ENCODE measurements at regions not wholly inside any gene's neighbourhood (a gene's known extent, or its start where the extent isn't known, plus 50 kb on each side); places are given as distances from the start of the nearest gene placed in this dataset.
A peak's percentile ranks its signal among the peaks of the same experiment; 100 is the strongest.

GRCh38 chr4:138875891-138876608 lies 139.5 kb upstream of the NOCT start:
- no peak overlapping the region for H3K4me3 Mint-ChIP-seq

DNA sequence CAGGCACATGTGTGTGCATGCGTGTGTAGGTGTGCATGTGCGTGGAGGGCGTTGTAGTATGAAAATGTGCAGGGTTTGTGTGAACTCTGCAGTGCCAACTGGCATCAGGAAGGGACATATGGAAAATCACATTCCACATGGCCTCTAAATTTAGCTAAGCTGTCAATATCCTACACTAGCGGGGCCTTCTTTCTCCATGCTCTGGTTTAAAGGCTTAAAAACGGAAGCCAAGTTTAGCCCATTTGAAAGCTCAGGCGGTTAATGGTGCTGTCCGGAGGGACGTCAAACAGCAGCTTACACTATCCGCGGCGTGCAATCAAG lies 144.1 kb upstream of the NOCT start:
- no peaks in the 10 kb centered on the region for H3K4me1 Mint-ChIP-seq
- no peak overlapping the region for H3K27ac Mint-ChIP-seq (ENCODE audit: low read depth)
- no peak overlapping the region for H3K4me3 Mint-ChIP-seq
- ATAC-seq (replicated peaks; ENCODE audit: extremely low read depth, poor library complexity, severe bottlenecking) (no peak), DNase-seq (ENCODE audit: low spot score in 2 of 2) (no peak)
- H3K9me3 Mint-ChIP-seq = no peaks in the 10 kb centered on the region
- peaks cover 2% of the 10 kb centered on the region for H3K36me3 Mint-ChIP-seq (ENCODE audit: insufficient read depth)
- peaks cover 41% of the 10 kb centered on the region for H3K27me3 Mint-ChIP-seq

More at GRCh38 chr4:138875891-138876608, 139.5 kb upstream of the NOCT start:
- H3K27ac Mint-ChIP-seq (ENCODE audit: low read depth) = no peak overlapping the region
- H3K27me3 Mint-ChIP-seq = peaks cover 45% of the 10 kb centered on the region
- DNase-seq (ENCODE audit: low spot score in 2 of 2) (no peak), ATAC-seq (replicated peaks; ENCODE audit: extremely low read depth, poor library complexity, severe bottlenecking) (no peak)
- H3K9me3 Mint-ChIP-seq = peaks cover 6% of the 10 kb centered on the region
- H3K4me1 Mint-ChIP-seq = no peaks in the 10 kb centered on the region
- H3K36me3 Mint-ChIP-seq (ENCODE audit: insufficient read depth) = no peaks in the 10 kb centered on the region

DNA sequence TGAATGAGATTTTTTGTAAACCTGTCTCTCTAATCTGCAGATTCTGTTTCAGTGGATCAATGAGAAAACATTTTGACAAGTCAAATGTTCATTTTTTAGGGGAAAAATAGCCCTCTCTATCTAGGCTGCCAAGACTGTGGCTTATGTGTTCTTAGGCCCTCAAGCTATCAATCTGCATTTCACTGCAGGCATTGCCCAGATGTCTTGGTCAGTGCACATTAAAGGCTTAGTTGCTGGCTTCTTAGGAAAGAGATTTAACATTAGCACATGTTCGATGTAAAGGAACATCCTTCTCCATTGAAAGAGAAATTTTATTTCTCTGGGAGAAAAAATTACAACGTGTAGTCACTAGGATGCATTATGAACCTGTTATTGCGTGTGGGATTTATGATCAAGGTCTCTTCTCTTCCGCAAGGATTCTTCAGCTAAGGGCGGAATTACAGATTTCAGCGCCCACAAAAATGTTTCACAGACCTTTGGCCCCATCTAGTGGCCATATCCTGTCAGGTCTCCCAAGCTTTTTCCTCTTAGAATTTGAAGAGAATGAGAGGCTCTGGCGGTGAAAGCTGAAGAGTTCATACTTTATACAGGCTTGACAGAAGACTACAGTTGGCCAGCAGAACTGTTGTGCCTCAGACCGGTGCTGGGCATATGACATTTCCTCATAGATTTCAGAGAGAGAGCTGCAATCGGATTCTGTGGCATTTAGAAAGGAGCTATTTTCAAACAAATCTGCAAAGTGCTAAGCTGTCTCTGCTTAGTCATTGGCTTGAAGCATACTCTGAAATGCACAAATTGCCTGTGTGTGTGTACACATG lies 144.6 kb upstream of the NOCT start:
- H3K4me3 Mint-ChIP-seq = no peak overlapping the region

DNA sequence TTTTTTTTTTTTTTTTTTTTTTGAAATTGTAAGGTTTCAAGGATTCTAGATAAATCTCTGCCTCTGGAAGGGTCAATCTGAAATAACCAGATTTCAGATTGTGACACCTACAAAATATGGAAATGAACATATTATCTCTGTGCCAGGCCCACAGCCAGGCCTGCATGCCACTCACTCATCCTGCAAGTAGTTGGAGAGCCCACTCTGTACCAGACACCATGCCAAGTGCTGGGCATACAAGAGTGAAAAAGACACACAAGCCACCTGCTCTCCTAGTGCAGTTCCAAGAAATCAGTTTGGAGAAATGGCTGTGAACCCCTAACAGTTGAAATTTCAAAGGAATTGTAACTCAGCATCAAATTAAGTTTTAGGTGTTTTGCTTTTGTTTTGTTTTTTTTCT lies 145.9 kb upstream of the NOCT start:
- Mint-ChIP-seq H3K4me3 (no peak overlapping the region), H3K27me3 (peaks cover 22% of the 10 kb centered on the region), H3K9me3 (no peaks in the 10 kb centered on the region), H3K4me1 (no peaks in the 10 kb centered on the region), H3K36me3 (ENCODE audit: insufficient read depth) (peaks cover 2% of the 10 kb centered on the region), H3K27ac (ENCODE audit: low read depth) (no peak overlapping the region)
- ATAC-seq (replicated peaks; ENCODE audit: extremely low read depth, poor library complexity, severe bottlenecking) = no peak
- no peak for DNase-seq (ENCODE audit: low spot score in 2 of 2)

More for the DNA sequence above, 144.6 kb upstream of the NOCT start:
- ATAC-seq (replicated peaks; ENCODE audit: extremely low read depth, poor library complexity, severe bottlenecking) (no peak), DNase-seq (ENCODE audit: low spot score in 2 of 2) (peak in 1 of 2 donors; percentile 13)
- Mint-ChIP-seq H3K27me3 (peaks cover 35% of the 10 kb centered on the region), H3K27ac (ENCODE audit: low read depth) (no peak overlapping the region), H3K36me3 (ENCODE audit: insufficient read depth) (peaks cover 2% of the 10 kb centered on the region), H3K9me3 (no peaks in the 10 kb centered on the region), H3K4me1 (no peaks in the 10 kb centered on the region)

GRCh38 chr4:138869165-138869564 lies 146.4 kb upstream of the NOCT start:
- Mint-ChIP-seq H3K27ac (ENCODE audit: low read depth) (no peak overlapping the region), H3K9me3 (no peaks in the 10 kb centered on the region), H3K27me3 (peaks cover 17% of the 10 kb centered on the region), H3K36me3 (ENCODE audit: insufficient read depth) (peaks cover 2% of the 10 kb centered on the region), H3K4me1 (no peaks in the 10 kb centered on the region), H3K4me3 (no peak overlapping the region)
- DNase-seq (ENCODE audit: low spot score in 2 of 2) (no peak), ATAC-seq (replicated peaks; ENCODE audit: extremely low read depth, poor library complexity, severe bottlenecking) (no peak)

DNA sequence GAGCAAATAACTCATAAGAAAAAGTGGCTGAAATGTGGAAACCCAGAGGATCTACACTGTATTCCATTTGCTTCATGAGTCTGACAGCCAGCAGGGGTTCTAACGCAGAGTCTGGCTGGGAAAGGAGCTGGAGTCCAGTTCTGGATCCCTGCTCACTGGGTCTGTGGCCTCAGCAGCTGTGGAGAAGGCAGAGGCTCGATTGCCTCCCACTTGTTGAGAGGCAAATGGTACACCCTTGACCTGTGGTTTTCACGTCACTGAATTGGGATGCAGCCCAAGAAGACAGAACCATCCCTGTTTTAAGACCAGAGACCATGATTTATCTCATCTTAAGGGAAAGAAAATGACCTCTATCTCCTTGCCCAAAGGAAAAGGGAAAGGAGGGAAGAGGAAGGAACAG lies 147.0 kb upstream of the NOCT start:
- H3K27me3 Mint-ChIP-seq = peaks cover 11% of the 10 kb centered on the region
- peaks cover 2% of the 10 kb centered on the region for H3K36me3 Mint-ChIP-seq (ENCODE audit: insufficient read depth)
- H3K4me1 Mint-ChIP-seq = no peaks in the 10 kb centered on the region
- no peak overlapping the region for H3K4me3 Mint-ChIP-seq
- ATAC-seq (replicated peaks; ENCODE audit: extremely low read depth, poor library complexity, severe bottlenecking) = no peak
- DNase-seq (ENCODE audit: low spot score in 2 of 2) = no peak
- no peak overlapping the region for H3K27ac Mint-ChIP-seq (ENCODE audit: low read depth)
- no peaks in the 10 kb centered on the region for H3K9me3 Mint-ChIP-seq

DNA sequence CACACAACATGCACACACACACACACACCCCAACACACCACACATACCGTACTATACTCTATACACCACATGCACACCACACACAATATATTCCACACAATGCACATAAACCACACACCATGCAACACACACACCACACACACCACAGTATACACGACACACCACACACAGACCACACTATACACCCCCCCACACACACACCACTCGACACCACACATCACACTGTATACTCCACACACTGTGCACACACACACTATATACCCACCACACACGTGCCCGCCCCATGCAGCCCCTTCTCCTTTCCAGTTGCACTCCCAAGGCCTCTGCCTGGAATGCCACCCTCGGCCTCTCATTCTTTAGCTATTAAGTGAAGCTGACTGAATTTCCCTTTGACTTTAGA lies 148.2 kb upstream of the NOCT start:
- ATAC-seq (replicated peaks; ENCODE audit: extremely low read depth, poor library complexity, severe bottlenecking) = no peak
- H3K9me3 Mint-ChIP-seq = no peaks in the 10 kb centered on the region

DNA sequence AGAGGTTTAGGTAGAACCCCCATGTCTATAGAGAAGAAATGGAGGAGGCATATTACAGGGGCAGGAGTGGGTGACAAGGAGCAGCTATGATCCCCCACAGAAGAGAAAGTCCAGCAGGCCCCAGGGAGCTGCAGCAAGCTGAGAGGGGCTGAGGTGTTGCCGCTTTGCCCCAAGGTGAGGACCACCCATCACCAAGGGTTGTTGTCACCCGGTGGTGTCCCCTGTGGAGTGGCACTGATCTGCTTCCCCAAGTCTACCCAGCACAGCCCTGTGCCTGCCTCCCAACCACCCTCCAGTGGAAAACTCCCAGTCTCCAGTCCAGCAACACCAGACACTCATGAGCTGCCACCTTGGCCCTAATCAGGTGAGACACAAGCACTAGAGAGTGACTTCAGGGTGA lies 149.3 kb upstream of the NOCT start:
- Mint-ChIP-seq H3K36me3 (ENCODE audit: insufficient read depth) (peaks cover 2% of the 10 kb centered on the region), H3K9me3 (no peaks in the 10 kb centered on the region), H3K4me1 (no peaks in the 10 kb centered on the region), H3K4me3 (no peak overlapping the region), H3K27ac (ENCODE audit: low read depth) (no peak overlapping the region), H3K27me3 (peaks cover 12% of the 10 kb centered on the region)
- DNase-seq (ENCODE audit: low spot score in 2 of 2) (no peak), ATAC-seq (replicated peaks; ENCODE audit: extremely low read depth, poor library complexity, severe bottlenecking) (no peak)

More for the DNA sequence above, 148.2 kb upstream of the NOCT start:
- Mint-ChIP-seq H3K27me3 (peaks cover 2% of the 10 kb centered on the region), H3K4me3 (no peak overlapping the region), H3K4me1 (no peaks in the 10 kb centered on the region), H3K36me3 (ENCODE audit: insufficient read depth) (peaks cover 2% of the 10 kb centered on the region), H3K27ac (ENCODE audit: low read depth) (no peak overlapping the region)
- DNase-seq (ENCODE audit: low spot score in 2 of 2) = no peak

DNA sequence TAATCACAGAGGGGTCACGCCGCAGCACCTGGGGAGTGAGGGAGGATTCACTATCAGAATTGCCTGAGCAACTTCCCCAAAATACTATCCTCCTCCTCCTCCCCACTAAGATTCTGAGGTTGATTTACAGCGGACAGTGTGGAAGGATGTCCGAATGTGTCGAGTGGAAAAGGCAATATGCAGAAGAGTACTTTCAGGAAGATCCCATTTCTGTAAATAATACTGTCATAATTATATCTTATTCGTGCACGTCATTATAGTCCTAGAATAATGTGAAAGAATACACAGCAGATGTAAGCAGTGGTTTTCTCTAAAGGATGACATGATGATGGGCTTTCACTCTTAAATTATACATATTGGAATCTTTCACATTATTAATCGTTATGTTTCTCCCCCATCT lies 149.8 kb upstream of the NOCT start:
- Mint-ChIP-seq H3K9me3 (no peaks in the 10 kb centered on the region), H3K4me3 (no peak overlapping the region), H3K36me3 (ENCODE audit: insufficient read depth) (peaks cover 2% of the 10 kb centered on the region), H3K27me3 (peaks cover 15% of the 10 kb centered on the region), H3K4me1 (no peaks in the 10 kb centered on the region), H3K27ac (ENCODE audit: low read depth) (no peak overlapping the region)
- no peak for ATAC-seq (replicated peaks; ENCODE audit: extremely low read depth, poor library complexity, severe bottlenecking)
- no peak for DNase-seq (ENCODE audit: low spot score in 2 of 2)

GRCh38 chr4:138864961-138865720 lies 150.4 kb upstream of the NOCT start:
- Mint-ChIP-seq H3K27me3 (peaks cover 15% of the 10 kb centered on the region), H3K27ac (ENCODE audit: low read depth) (no peak overlapping the region), H3K4me1 (no peaks in the 10 kb centered on the region), H3K36me3 (ENCODE audit: insufficient read depth) (peaks cover 2% of the 10 kb centered on the region), H3K9me3 (no peaks in the 10 kb centered on the region), H3K4me3 (no peak overlapping the region)
- no peak for DNase-seq (ENCODE audit: low spot score in 2 of 2)
- no peak for ATAC-seq (replicated peaks; ENCODE audit: extremely low read depth, poor library complexity, severe bottlenecking)

- Mint-ChIP-seq H3K27ac (ENCODE audit: low read depth) (no peak overlapping the region), H3K4me1 (no peaks in the 10 kb centered on the region), H3K4me3 (no peak overlapping the region), H3K36me3 (ENCODE audit: insufficient read depth) (no peaks in the 10 kb centered on the region), H3K27me3 (peaks cover 16% of the 10 kb centered on the region), H3K9me3 (no peaks in the 10 kb centered on the region)
- no peak for ATAC-seq (replicated peaks; ENCODE audit: extremely low read depth, poor library complexity, severe bottlenecking)
- no peak for DNase-seq (ENCODE audit: low spot score in 2 of 2)
Observed at GRCh38 chr4:138863160-138863559, 152.4 kb upstream of the NOCT start.

DNA sequence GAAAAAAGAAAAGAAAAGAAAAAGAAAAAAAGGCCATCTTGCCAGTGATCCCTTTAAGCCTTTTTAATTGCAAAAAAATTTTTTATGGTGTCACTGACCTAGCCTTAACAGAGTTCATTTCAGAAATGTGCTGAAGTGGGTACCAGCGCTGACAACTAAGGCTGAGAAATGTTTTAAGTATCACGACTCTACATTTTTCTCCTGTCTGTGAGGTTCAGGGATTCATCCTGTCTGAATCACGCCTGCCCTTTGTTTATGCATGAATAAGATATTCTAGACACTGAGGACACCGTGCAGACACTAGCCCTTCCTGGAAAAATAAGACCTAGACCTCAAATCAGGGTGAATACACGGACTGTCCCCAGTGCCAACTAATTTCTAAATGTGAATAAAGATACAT lies 154.4 kb upstream of the NOCT start:
- H3K27ac Mint-ChIP-seq (ENCODE audit: low read depth) = no peak overlapping the region
- H3K9me3 Mint-ChIP-seq = no peaks in the 10 kb centered on the region
- H3K4me3 Mint-ChIP-seq = no peak overlapping the region
- ATAC-seq (replicated peaks; ENCODE audit: extremely low read depth, poor library complexity, severe bottlenecking) (no peak), DNase-seq (ENCODE audit: low spot score in 2 of 2) (no peak)
- no peaks in the 10 kb centered on the region for H3K36me3 Mint-ChIP-seq (ENCODE audit: insufficient read depth)
- peaks cover 27% of the 10 kb centered on the region for H3K27me3 Mint-ChIP-seq
- no peaks in the 10 kb centered on the region for H3K4me1 Mint-ChIP-seq
